ENCODE measurements at regions not wholly inside any gene's neighbourhood (a gene's known extent, or its start where the extent isn't known, plus 50 kb on each side); places are given as distances from the start of the nearest gene placed in this dataset.

DNA sequence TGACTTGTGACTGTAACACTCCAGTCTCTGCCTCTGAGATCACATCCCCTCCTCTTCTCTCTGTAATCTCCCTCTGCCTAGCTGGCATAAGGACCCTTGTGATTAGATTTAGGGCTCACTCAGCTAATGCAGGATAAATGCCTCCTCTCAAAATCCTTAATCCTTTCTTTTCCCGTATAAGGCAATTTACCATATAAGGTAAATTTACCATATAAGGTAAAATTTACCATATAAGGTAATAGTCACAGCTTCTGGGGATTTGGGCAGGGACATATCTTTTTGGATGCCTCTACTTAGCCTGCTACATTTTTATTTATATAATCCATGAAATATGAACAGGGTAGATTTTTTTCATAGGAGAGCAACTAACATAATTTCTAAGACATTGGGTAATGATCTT is 318.0 kb upstream of the PUM3 start:
- DNase-seq, result no peak

DNA sequence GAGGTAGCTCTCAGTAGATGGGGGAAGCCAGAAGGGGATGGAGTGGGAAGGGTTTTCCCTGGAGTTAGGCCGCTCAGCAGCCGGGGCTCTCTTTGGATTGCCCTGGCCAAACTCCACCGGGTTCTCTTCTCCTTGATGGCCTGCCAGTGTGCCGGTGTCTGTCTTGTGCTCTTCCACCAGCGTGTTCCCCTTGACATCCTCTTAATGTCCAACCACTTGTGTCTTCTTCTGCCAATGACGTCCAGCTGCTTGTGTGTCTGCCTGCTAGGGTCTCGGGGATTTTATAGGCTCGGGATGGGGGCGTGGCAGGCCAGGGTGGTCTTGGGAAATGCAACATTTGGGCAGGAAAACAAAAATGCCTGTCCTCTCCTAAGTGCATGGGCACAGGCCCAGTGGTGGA is 313.1 kb upstream of the PUM3 start:
- no peak for DNase-seq

DNA sequence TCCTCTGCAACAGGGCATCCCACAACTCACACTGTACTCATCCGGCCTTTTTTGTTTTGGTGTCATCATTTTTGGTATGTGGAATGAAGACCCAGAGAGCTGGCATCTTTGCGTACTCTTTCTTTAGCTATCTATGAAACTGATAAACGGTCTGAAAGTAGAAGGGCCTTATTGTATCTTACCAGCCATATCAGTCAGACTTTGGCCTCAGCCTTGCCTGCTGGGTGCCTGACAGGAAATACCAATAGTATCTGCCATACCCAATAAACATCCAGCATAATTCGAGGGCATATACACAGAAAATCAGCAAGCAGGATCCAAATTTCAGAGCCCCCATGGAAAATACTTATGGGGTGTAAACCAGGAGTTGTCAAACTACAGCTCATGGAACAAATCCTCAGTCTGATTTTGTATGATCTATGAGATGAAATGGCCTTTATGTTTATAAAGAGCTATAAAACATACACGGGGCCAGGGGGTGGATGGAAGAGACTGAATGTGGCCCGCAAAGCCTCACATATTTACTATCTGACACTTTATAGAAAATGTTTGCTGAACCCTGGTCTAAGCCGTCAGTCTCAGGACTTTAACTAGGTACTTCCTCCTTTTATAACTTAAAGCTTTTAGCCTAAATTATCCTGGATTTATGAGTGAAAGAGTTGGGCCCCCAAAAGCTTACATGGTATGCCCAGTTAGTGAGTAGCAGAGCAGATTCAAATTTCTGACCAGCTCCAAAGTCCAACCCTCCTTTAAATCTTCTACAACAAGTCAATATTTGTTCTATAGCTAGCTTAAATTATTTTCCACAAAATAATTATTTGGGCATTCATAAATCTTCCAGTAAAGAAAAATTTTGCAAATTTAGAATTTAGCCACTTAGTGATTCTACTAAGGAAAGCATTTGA is 308.0 kb upstream of the PUM3 start:
- no peak for DNase-seq

DNA sequence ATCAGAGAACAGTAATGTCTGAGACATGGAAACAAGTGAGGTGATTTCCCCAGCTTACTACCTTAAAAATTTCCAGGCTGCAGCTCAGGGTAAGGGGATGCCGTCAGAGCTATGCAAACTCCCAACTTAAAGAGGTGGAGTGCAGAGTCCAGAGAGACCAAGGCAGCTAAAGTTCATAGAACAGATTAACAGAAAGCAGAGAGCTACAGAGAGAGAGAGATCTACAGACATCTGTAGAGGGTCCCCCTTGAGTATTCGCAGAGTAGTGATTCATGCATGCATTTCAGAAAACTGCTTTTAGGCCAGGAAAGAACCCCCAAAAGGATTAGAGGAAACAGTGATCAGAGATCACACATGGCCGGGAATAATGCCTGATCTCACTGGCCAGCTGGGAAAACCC is 306.2 kb upstream of the PUM3 start:
- DNase-seq, result no peak

DNA sequence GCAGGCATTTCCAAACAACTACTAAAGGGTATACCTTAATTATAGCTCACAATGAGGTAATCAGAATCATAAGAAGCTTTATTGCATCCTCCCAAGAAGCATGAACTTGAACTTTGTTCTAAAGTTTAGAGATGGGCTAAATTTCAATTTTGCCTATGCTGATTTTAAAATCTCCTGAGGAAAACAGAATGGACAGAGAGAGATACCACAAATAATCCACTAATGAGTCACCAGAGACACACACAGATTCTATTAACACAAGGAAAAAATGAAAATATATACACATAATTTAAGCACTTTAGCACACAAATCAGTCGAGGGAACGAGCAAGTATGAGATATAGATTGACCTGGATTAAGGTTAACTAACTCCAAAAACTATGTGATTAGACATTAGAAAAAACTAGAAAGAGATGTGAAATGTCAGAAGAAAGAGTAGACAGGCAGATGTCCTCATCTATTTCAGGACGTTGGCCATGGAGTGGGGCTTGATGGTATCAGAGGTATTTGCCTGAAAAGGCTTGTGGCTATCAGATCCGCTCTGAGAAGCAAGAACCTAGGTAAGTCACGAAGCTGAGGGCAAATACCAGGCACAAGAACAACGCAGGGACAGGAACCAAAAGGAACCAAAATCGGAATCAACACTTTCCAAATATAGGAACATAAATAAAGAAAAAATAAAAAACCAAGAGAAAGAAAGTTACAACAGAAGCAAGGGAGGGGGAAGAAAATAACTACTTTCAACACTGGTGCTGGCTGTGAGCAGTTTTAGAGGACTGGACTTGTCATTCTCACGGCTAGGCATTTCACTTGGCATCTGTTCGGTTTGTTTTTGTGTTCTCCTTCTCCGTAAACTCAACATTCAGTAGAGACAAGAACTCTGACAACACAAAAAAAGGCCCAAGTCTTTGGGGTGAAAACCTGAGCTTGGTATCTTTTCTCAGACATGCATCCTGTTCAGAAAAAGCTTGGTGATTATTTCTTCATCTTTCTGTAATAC is 294.6 kb upstream of the PUM3 start:
- peak; percentile 14 for DNase-seq

DNA sequence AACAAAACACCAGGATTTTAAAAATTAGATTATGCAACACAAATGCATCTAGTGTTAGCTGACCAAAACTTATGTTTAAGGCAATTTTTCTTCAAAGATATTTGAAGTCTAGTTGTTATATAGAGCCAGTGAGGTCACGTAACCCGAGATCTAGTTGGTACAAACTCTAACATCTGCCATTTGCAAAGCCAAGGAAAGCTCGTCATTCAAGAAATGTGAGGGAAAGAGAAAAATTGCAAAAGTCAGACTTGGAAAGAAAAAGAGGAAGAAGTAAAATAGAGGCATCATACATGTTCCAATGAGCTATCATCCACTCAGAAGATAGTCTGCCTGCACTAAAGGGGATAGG is 293.4 kb upstream of the PUM3 start:
- DNase-seq, result no peak

DNA sequence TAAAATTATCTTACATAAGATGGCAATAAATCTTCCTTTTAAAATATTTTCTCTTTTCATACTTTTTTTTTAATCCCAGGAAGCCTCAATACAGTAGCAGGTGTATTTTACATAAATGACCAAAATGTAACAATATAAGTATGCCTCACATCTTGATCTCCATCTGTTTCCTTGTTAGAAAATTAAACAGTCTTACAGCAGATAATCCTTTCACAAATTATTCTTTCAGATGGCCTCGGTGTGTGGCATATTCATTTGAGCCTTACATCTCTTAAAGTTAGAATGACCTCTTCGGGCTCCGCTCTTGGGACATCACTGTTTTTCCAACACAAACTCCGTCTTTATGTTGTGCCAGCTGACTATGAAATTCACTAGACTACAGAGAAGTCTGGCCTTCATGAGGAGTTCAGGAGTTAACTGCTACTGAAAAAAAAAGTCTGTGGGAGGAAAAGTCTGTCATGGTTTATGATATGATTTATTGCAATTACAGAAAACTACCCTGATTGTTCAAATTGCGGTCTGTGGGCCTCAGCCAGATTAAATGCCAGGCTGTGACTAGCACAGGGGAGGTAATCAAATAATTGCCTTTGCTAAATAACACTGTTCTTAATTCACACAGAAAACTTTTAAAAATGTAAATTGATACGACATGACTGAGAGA is 292.9 kb upstream of the PUM3 start:
- peak; percentile 65 for DNase-seq

DNA sequence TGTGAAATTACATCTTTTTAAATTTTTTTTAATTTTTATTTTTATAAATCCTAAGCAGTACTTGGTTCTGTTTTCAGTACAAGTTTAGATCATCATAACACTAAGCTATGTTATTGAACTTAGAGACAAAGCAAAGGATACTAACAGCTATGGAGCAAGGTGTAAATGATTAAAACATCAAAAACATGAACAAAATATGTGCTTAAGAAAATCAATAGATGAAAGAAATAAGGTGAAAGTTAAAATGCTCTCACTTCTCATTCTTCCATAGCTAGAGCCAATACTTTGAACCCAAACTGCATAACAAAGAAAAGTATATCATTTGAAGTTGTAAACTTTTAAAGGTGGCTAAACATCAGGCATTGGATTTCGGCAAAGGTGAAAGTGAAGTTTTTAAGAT is 292.3 kb upstream of the PUM3 start:
- no peak for DNase-seq

DNA sequence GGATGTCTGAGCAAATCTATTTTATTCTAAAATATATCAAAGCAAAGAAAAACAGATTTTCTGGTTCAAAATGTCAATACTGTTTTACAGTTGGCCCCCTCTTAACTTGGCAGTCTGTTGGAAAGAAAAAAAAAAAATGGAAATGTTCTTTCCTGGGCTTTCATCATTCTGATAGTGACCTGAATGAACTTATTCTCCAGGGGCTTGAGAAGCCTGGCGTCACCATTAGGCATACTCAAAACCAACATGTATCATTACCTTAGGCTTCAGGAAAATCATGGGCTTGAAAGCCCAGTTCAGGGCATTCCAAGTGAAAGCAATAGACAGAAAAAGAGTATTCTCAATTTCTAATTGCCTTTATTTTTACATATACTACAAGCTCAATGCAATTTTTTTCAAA is 283.7 kb upstream of the PUM3 start:
- no peak for DNase-seq

DNA sequence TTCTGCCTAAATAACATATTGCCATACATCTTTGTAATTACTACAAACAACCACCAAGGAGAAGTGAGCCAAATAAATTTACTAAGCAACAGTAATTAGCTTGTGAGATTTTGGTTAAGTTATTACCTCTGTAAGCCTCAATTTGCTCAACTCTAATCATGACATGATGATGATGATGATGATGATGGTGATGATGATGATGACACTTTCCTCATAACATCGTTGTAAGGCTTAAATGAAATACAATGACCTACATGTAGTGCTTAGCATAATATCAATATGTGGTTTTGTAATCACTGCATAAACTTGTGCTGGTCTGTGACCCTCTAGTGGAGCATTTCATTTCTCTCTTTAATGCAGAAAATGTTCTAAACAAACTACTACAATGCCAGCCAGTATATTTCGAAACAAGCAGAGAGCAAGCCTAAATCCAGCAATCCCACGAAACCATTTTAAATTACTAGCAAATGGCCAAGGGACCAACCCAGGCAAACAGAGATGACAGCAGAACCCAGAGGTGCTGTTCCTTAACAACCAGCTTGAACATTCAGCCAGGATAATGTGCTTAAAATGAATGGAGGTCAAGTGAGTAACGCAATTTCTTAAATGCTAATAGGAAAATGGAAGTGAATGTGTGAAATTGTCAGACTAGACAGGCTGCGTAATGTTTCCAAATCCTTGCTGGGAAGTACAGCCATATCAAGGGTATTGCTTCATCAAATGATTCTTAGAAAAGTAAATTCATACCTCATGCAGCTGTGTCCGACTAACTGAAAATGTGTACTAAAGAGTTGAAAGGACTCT is 281.9 kb upstream of the PUM3 start:
- no peak for DNase-seq

DNA sequence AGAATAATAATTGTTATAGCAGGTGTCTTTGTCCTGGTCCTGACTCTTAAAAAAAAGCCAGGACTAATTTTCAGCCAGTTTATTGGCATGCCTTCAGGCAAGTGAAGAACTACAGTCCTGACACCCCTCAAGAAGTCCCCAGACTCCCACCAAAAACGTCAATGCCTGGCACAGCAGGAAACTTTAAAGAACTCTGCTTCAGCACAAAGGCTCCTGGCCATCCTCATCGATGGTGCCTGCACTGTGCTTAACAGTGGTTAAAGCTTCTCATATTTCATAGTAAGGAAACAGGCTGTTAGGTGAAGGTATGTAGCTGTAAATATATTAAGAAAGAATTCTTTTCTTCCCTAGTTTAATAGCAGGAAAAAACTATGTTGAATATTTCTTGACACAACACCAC is 280.1 kb upstream of the PUM3 start:
- no peak for DNase-seq

DNA sequence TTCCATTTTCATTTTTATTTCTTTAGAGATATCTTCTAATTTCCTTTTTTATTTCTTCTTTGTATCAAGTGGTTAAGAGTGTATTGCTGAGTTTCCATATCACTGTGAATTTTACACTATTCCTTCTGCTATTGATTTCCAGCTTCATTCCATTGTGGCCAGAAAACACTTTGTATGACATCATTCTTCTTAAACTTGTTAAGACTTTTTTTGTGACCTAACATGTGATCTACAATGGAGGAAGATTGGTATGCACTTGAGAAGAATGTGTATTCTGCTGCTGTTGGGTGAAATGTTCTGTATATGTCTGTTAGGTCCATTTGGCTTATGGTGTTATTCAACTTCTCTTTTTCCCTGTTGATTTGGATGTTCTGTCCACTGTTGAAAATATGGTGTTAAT is 274.2 kb upstream of the PUM3 start:
- DNase-seq, result no peak

DNA sequence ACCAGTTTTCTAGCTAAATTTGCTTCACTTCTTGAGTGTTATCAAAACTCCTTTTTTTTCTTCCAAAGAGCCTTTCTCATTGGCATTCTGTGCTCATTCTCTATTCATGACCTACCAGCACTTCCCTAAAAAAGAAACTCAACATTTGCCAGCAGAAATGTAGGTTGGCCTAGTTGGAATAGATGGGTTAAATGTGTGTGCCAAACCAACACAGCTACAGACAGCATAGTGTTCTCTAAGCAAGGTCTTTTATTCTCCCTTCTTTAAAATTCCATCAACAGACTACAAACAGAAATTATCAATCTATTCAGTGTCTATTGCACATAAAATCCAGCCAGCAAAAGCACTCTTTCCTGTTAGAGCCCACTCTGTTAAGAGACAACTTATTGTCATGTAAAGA is 255.8 kb upstream of the PUM3 start:
- no peak for DNase-seq

DNA sequence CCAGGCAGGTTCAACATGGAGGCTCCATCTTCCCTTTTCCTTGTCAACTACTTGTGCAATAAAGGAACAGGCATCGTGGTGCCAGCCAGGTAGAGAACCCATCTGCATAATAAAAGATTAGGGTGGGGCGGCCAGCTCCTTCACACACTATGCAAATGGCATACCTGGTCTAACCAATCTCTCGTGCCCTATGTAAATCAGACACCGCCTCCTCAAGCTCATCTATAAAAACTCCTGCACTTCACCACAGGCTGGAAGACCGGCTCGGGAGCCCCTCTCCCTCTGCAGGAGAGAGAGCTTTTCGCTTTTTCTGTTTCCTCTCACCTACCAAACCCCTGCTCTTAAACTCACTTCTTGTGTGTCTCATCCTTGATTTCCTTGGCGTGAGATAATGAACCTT is 244.3 kb upstream of the PUM3 start:
- no peak for DNase-seq

DNA sequence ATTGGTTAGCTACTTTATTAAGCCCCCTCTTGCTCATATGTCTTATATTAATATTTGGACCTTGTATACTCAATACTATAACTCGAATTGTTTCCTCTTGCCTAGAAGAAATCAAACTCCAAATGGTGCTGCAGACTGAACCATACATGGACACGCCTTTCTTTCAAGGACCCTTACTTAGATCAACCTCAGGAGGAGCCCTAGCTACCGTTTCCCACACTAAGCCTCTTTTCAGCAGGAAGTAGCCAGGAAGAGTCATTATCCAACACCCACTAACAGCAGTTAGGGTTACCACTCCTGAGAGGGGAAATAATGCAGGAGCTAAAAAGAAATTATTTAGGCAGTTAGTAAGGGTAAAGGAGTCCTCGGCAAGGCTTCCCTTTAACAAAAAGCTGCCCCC is 243.8 kb upstream of the PUM3 start:
- no peak for DNase-seq

DNA sequence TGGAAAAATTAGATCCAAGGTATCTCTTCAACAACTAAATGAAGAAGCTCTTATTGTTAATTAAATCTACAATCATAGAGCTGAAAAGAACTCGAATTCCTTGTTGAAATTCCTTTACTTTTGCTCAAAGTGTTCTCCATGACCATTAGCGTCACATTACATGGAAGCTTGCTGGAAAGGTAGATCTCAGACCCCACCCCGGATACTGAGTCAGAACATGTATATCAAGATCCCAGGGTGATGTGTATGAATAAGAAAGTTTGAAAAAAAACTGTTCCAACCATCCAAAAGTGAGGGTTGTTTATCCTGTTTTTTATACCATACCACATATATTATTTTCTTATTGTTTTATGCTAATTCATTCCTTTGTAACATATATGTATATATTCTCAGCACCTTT is 237.1 kb upstream of the PUM3 start:
- DNase-seq, result no peak

DNA sequence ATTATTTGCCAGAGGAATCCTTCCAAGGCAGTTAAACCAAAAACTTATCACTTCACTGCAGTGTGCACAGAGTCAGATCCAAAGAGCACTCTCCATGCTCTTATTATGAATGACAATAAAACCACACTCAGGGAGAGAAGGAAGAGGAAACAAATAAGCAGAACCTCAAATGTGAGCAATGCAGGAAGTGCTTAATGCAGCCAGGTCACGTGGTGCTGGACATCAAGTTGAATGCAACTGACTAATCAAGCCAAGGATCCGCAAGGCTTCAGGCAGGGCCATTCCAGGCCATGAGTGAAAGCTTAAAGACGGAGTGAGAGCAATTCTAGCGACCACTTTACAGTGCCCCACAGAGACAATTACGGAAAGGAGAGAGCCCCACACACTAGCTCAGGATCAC is 230.4 kb upstream of the PUM3 start:
- no peak for DNase-seq

DNA sequence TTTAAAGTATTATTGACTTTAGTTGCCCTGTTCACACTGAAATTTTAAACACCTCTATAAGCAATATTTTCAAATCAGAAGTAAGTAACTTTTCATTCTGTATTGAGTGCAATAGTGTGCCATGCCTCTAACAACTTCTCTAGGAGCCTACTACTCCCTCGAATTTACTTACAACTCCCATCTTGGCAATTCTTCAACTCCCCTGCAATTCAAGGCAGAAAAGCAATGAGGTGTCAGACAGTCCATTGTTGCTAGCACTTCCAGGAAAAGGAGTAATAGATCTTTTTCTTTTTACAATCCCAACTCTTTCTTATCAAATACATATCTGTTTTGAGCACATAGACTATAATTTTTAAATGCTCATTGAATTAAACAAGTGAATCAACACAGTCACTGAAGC is 222.7 kb upstream of the PUM3 start:
- no peak for DNase-seq

DNA sequence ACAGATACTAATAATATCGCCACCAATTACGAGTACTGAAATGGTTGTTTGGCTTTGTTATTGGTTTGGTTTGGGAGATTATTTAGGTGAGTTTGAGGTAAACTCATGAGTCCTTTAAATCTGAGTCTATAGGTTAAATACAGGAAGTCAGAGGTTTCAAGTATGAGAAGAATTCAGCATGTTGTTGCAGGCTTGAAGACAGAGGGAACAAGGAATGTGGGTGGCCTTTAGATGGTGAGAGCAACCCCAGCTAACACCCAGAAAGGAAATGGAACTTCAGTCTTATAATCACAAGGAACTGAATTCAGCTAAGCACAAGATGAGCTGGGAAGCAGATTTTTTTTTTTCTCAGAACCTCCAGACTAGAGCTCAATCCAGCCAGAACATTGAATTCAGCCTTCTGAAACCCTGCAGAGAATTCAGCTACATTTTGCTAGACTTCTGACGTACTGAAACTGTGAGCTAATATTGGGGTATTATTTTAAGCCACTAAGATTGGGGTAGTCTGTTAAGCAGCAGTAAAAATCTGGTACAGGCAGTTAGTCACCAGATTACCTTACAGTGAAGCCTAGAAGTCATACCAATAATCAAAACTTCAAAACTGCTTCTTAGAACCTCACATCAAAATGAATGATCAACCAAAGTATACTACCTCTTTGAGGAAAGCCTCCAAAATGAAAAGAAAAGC is 216.0 kb upstream of the PUM3 start:
- DNase-seq, result peak; percentile 40

DNA sequence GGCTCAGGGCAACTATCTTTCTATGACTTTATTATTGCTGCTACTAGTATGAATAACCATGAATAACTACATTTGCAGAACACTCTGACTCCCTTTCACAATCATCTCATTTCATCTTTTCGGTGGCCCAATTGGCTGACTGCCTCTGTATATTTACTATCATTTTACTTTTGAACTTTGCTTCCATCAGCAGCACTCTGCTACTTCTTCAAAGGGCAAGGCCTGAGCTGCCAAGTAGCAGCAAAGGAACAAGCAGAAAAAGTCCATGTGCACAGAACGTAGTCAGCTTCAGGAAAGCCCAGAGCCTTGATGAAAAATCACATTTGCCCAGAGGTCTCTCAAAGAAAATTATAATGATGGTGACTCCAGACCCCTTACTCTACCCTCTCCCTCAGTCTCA is 214.5 kb upstream of the PUM3 start:
- DNase-seq, result no peak

DNA sequence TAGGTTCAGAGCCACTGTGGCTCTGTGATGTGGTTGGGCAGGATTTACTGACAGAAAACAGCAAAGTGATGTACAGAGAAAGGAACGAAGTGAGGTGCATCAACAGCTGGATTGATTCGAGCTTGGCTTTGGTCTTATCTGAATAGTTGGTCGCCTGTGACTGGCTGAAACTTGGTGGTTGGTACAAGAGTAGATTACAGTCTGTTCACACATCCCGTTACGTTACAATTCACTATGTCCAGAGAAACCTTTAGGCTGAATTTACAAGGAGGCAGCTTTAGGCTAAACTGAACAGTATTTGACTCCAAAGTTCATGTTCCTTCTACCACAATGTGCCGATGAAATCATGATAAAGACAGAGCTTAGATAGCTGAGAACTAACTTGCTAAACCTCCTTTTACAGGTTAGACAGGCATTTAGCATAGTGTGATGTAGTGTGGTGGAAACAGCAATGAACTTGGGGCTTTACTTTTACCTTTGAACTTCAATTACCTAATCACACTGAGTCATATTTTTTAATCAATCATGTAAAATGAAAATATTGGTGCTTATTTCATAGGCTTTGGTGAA is 210.2 kb upstream of the PUM3 start:
- DNase-seq, result no peak
